SK-N-SH treated with all-trans-retinoic acid at 6 μM for 48 hours (cell line): ENCODE measurements at regions not wholly inside any gene's neighbourhood (a gene's known extent, or its start where the extent isn't known, plus 50 kb on each side); places are given as distances from the start of the nearest gene placed in this dataset.

Source experiments
- ATAC-seq: fragments of 200-7000 bp; cut with Tn5 transposase; 3 replicates; pipeline ENCODE4 v1.9.1; 2020; ENCODE audit warnings: mild to moderate bottlenecking, moderate library complexity
- ARNTL ChIP-seq: fragments of 450-650 bp; formaldehyde crosslinking; IDR thresholded peaks from 2 replicates; pipeline ENCODE4 v1.5.0; 2020; ENCODE audit warnings: low read depth, mild to moderate bottlenecking, moderate library complexity, borderline replicate concordance
- BACH2 ChIP-seq: fragments of 250-450 bp; sonication (Bioruptor Pico); IDR thresholded peaks from 2 replicates; pipeline ENCODE4 v1.9.0; 2021; ENCODE audit warnings: mild to moderate bottlenecking, borderline replicate concordance
- CREB5 ChIP-seq: fragments of 250-450 bp; sonication (Bioruptor Pico); IDR thresholded peaks from 2 replicates; pipeline ENCODE4 v1.5.1; 2020; ENCODE audit warnings: low read depth, mild to moderate bottlenecking, moderate library complexity
- CSDC2 ChIP-seq: fragments of 250-450 bp; sonication (Bioruptor Pico); IDR thresholded peaks from 2 replicates; pipeline ENCODE4 v1.5.0; 2020; ENCODE audit warnings: mild to moderate bottlenecking, moderate library complexity
- CSRNP3 ChIP-seq: fragments of 250-450 bp; sonication (Bioruptor Pico); IDR thresholded peaks from 2 replicates; pipeline ENCODE4 v1.5.1; 2021; ENCODE audit warnings: mild to moderate bottlenecking, moderate library complexity
- ESRRG ChIP-seq: fragments of 250-450 bp; sonication (Bioruptor Pico); IDR thresholded peaks from 2 replicates; pipeline ENCODE4 v1.6.1; 2021; ENCODE audit warnings: mild to moderate bottlenecking
- GLIS3 ChIP-seq: fragments of 250-450 bp; sonication (Bioruptor Pico); IDR thresholded peaks from 2 replicates; pipeline ENCODE4 v1.5.0; 2020; ENCODE audit warnings: mild to moderate bottlenecking, moderate library complexity
- ISL1 ChIP-seq: fragments of 250-450 bp; sonication (Bioruptor Pico); IDR thresholded peaks from 2 replicates; pipeline ENCODE4 v2.1.2; 2022; ENCODE audit warnings: mild to moderate bottlenecking, moderate library complexity
- OSR1 ChIP-seq: fragments of 250-450 bp; sonication (Bioruptor Pico); IDR thresholded peaks from 2 replicates; pipeline ENCODE4 v1.8.0; 2022; ENCODE audit warnings: moderate library complexity, mild to moderate bottlenecking, inconsistent platforms
- PATZ1 ChIP-seq: fragments of 250-450 bp; sonication (Bioruptor Pico); IDR thresholded peaks from 2 replicates; pipeline ENCODE4 v1.8.0; 2020; ENCODE audit warnings: mild to moderate bottlenecking, moderate library complexity, borderline replicate concordance
- POU6F1 ChIP-seq: fragments of 250-450 bp; sonication (Bioruptor Pico); IDR thresholded peaks from 2 replicates; pipeline ENCODE4 v1.8.0; 2021; ENCODE audit warnings: low read depth, mild to moderate bottlenecking, moderate library complexity, borderline replicate concordance
- PPARA ChIP-seq: fragments of 250-450 bp; sonication (Bioruptor Pico); IDR thresholded peaks from 2 replicates; pipeline ENCODE4 v1.5.0; 2020; ENCODE audit warnings: mild to moderate bottlenecking, borderline replicate concordance
- RARB ChIP-seq: fragments of 250-450 bp; sonication (Bioruptor Pico); IDR thresholded peaks from 2 replicates; pipeline ENCODE4 v1.8.0; 2021; ENCODE audit warnings: mild to moderate bottlenecking, moderate library complexity
- SNAI2 ChIP-seq: fragments of 250-450 bp; sonication (Bioruptor Pico); IDR thresholded peaks from 2 replicates; pipeline ENCODE4 v1.5.0; 2020; ENCODE audit warnings: mild to moderate bottlenecking, moderate library complexity
- TCF4 ChIP-seq: fragments of 250-450 bp; sonication (Bioruptor Pico); IDR thresholded peaks from 2 replicates; pipeline ENCODE4 v1.8.0; 2021; ENCODE audit warnings: mild to moderate bottlenecking, moderate library complexity, borderline replicate concordance
- TOX ChIP-seq: fragments of 250-450 bp; sonication (Bioruptor Pico); IDR thresholded peaks from 2 replicates; pipeline ENCODE4 v1.8.0; 2021; ENCODE audit warnings: mild to moderate bottlenecking, moderate library complexity, borderline replicate concordance
- TSHZ2 ChIP-seq: fragments of 250-450 bp; sonication (Bioruptor Pico); IDR thresholded peaks from 2 replicates; pipeline ENCODE4 v1.5.0; 2020; ENCODE audit warnings: mild to moderate bottlenecking, moderate library complexity
- ZC3H10 ChIP-seq: fragments of 250-450 bp; sonication (Bioruptor Pico); IDR thresholded peaks from 2 replicates; pipeline ENCODE4 v1.5.1; 2021; ENCODE audit warnings: mild to moderate bottlenecking, moderate library complexity
- ZNF565 ChIP-seq: fragments of 450-650 bp; formaldehyde crosslinking; conservative IDR thresholded peaks from 2 replicates; pipeline ENCODE4 v1.5.0; 2020; ENCODE audit warnings: low read depth, mild to moderate bottlenecking, moderate library complexity
- ZNF8 ChIP-seq: fragments of 450-650 bp; formaldehyde crosslinking; IDR thresholded peaks from 2 replicates; pipeline ENCODE4 v1.5.0; 2020; ENCODE audit warnings: mild to moderate bottlenecking, moderate library complexity

GRCh38 chr3:35067750-35068149 lies 571.6 kb upstream of the ARPP21 start:
- TF ChIP-seq ZC3H10 (no peak), SNAI2 (CRISPR knock-in tag) (no peak), PATZ1 (CRISPR knock-in tag) (no peak), TCF4 (CRISPR knock-in tag) (no peak), GLIS3 (CRISPR knock-in tag) (no peak), POU6F1 (no peak), CSRNP3 (CRISPR knock-in tag) (no peak), ISL1 (CRISPR knock-in tag) (no peak), ARNTL (CRISPR knock-in tag) (no peak), OSR1 (CRISPR knock-in tag) (no peak), ZNF565 (CRISPR knock-in tag) (no peak), BACH2 (CRISPR knock-in tag) (no peak), RARB (CRISPR knock-in tag) (no peak), CREB5 (CRISPR knock-in tag) (no peak), TSHZ2 (CRISPR knock-in tag) (no peak), ESRRG (no peak), TOX (CRISPR knock-in tag) (no peak), PPARA (CRISPR knock-in tag) (no peak), ZNF8 (no peak), CSDC2 (no peak)
- TF ChIP-seq, all 23 proteins: peak for 0
- no peak for ATAC-seq

- TF ChIP-seq ISL1 (CRISPR knock-in tag) (peak; percentile 38), TSHZ2 (CRISPR knock-in tag) (peak; percentile 53; the same call in 1 of the 2 replicates), SNAI2 (CRISPR knock-in tag) (no peak), CSDC2 (no peak)
- ATAC-seq, result no peak
Measured at GRCh38 chr3:35070088-35070487, 569.2 kb upstream of the ARPP21 start.
